SK-N-SH treated with all-trans-retinoic acid at 6 μM for 48 hours (cell line): ENCODE measurements at regions not wholly inside any gene's neighbourhood (a gene's known extent, or its start where the extent isn't known, plus 50 kb on each side); places are given as distances from the start of the nearest gene placed in this dataset.

Source experiments
- ATAC-seq: fragments of 200-7000 bp; cut with Tn5 transposase; 3 replicates; pipeline ENCODE4 v1.9.1; 2020; ENCODE audit warnings: mild to moderate bottlenecking, moderate library complexity
- ARNTL ChIP-seq: fragments of 450-650 bp; formaldehyde crosslinking; IDR thresholded peaks from 2 replicates; pipeline ENCODE4 v1.5.0; 2020; ENCODE audit warnings: low read depth, mild to moderate bottlenecking, moderate library complexity, borderline replicate concordance
- BACH2 ChIP-seq: fragments of 250-450 bp; sonication (Bioruptor Pico); IDR thresholded peaks from 2 replicates; pipeline ENCODE4 v1.9.0; 2021; ENCODE audit warnings: mild to moderate bottlenecking, borderline replicate concordance
- CSDC2 ChIP-seq: fragments of 250-450 bp; sonication (Bioruptor Pico); IDR thresholded peaks from 2 replicates; pipeline ENCODE4 v1.5.0; 2020; ENCODE audit warnings: mild to moderate bottlenecking, moderate library complexity
- CSRNP3 ChIP-seq: fragments of 250-450 bp; sonication (Bioruptor Pico); IDR thresholded peaks from 2 replicates; pipeline ENCODE4 v1.5.1; 2021; ENCODE audit warnings: mild to moderate bottlenecking, moderate library complexity
- ESRRG ChIP-seq: fragments of 250-450 bp; sonication (Bioruptor Pico); IDR thresholded peaks from 2 replicates; pipeline ENCODE4 v1.6.1; 2021; ENCODE audit warnings: mild to moderate bottlenecking
- GLIS3 ChIP-seq: fragments of 250-450 bp; sonication (Bioruptor Pico); IDR thresholded peaks from 2 replicates; pipeline ENCODE4 v1.5.0; 2020; ENCODE audit warnings: mild to moderate bottlenecking, moderate library complexity
- OSR1 ChIP-seq: fragments of 250-450 bp; sonication (Bioruptor Pico); IDR thresholded peaks from 2 replicates; pipeline ENCODE4 v1.8.0; 2022; ENCODE audit warnings: moderate library complexity, mild to moderate bottlenecking, inconsistent platforms
- POU6F1 ChIP-seq: fragments of 250-450 bp; sonication (Bioruptor Pico); IDR thresholded peaks from 2 replicates; pipeline ENCODE4 v1.8.0; 2021; ENCODE audit warnings: low read depth, mild to moderate bottlenecking, moderate library complexity, borderline replicate concordance
- PPARA ChIP-seq: fragments of 250-450 bp; sonication (Bioruptor Pico); IDR thresholded peaks from 2 replicates; pipeline ENCODE4 v1.5.0; 2020; ENCODE audit warnings: mild to moderate bottlenecking, borderline replicate concordance
- RARB ChIP-seq: fragments of 250-450 bp; sonication (Bioruptor Pico); IDR thresholded peaks from 2 replicates; pipeline ENCODE4 v1.8.0; 2021; ENCODE audit warnings: mild to moderate bottlenecking, moderate library complexity
- SNAI2 ChIP-seq: fragments of 250-450 bp; sonication (Bioruptor Pico); IDR thresholded peaks from 2 replicates; pipeline ENCODE4 v1.5.0; 2020; ENCODE audit warnings: mild to moderate bottlenecking, moderate library complexity
- TOX ChIP-seq: fragments of 250-450 bp; sonication (Bioruptor Pico); IDR thresholded peaks from 2 replicates; pipeline ENCODE4 v1.8.0; 2021; ENCODE audit warnings: mild to moderate bottlenecking, moderate library complexity, borderline replicate concordance
- ZC3H10 ChIP-seq: fragments of 250-450 bp; sonication (Bioruptor Pico); IDR thresholded peaks from 2 replicates; pipeline ENCODE4 v1.5.1; 2021; ENCODE audit warnings: mild to moderate bottlenecking, moderate library complexity
- ZFP3 ChIP-seq: fragments of 250-450 bp; sonication (Bioruptor Pico); IDR thresholded peaks from 2 replicates; pipeline ENCODE4 v1.5.0; 2020; ENCODE audit warnings: mild to moderate bottlenecking, moderate library complexity
- ZFP30 ChIP-seq: fragments of 450-650 bp; formaldehyde crosslinking; IDR thresholded peaks from 2 replicates; pipeline ENCODE4 v1.5.0; 2022; ENCODE audit warnings: mild to moderate bottlenecking, moderate library complexity
- ZNF565 ChIP-seq: fragments of 450-650 bp; formaldehyde crosslinking; conservative IDR thresholded peaks from 2 replicates; pipeline ENCODE4 v1.5.0; 2020; ENCODE audit warnings: low read depth, mild to moderate bottlenecking, moderate library complexity
- ZNF8 ChIP-seq: fragments of 450-650 bp; formaldehyde crosslinking; IDR thresholded peaks from 2 replicates; pipeline ENCODE4 v1.5.0; 2020; ENCODE audit warnings: mild to moderate bottlenecking, moderate library complexity
- TF ChIP-seq, protein P1 (sequence below): fragments of 250-450 bp; sonication (Bioruptor Pico); IDR thresholded peaks from 2 replicates; pipeline ENCODE4 v1.5.1; 2020; ENCODE audit warnings: low read depth, mild to moderate bottlenecking, moderate library complexity
- TF ChIP-seq, protein P2 (sequence below): fragments of 250-450 bp; sonication (Bioruptor Pico); IDR thresholded peaks from 2 replicates; pipeline ENCODE4 v1.5.0; 2020; ENCODE audit warnings: mild to moderate bottlenecking, moderate library complexity
- TF ChIP-seq, protein P3 (sequence below): fragments of 250-450 bp; sonication (Bioruptor Pico); IDR thresholded peaks from 2 replicates; pipeline ENCODE4 v1.8.0; 2020; ENCODE audit warnings: mild to moderate bottlenecking, moderate library complexity, borderline replicate concordance

DNA sequence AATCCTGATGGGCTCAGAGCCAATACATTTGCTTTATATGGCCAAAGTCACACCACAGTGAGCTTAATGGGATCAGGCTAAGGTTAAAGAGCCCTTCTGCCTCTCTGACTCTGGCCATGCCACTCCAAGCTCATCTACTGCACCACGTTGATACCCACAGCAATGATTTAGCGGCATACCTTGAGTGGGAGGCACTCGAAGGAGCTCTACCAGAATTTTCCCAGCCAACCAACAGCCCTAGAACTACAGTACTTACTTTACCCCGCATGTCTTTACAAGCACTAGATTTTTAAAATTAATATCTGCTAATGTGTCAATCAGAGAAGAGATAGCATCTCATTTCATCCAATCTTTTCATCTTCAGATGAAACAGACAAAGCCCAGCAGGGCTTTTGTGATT lies 300.5 kb downstream of the GRIN2B start:
- TF ChIP-seq RARB (CRISPR knock-in tag): no peak
- TF ChIP-seq CSDC2: no peak
- TF ChIP-seq, protein P1, sequence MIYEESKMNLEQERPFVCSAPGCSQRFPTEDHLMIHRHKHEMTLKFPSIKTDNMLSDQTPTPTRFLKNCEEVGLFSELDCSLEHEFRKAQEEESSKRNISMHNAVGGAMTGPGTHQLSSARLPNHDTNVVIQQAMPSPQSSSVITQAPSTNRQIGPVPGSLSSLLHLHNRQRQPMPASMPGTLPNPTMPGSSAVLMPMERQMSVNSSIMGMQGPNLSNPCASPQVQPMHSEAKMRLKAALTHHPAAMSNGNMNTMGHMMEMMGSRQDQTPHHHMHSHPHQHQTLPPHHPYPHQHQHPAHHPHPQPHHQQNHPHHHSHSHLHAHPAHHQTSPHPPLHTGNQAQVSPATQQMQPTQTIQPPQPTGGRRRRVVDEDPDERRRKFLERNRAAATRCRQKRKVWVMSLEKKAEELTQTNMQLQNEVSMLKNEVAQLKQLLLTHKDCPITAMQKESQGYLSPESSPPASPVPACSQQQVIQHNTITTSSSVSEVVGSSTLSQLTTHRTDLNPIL: no peak
- TF ChIP-seq, protein P2, sequence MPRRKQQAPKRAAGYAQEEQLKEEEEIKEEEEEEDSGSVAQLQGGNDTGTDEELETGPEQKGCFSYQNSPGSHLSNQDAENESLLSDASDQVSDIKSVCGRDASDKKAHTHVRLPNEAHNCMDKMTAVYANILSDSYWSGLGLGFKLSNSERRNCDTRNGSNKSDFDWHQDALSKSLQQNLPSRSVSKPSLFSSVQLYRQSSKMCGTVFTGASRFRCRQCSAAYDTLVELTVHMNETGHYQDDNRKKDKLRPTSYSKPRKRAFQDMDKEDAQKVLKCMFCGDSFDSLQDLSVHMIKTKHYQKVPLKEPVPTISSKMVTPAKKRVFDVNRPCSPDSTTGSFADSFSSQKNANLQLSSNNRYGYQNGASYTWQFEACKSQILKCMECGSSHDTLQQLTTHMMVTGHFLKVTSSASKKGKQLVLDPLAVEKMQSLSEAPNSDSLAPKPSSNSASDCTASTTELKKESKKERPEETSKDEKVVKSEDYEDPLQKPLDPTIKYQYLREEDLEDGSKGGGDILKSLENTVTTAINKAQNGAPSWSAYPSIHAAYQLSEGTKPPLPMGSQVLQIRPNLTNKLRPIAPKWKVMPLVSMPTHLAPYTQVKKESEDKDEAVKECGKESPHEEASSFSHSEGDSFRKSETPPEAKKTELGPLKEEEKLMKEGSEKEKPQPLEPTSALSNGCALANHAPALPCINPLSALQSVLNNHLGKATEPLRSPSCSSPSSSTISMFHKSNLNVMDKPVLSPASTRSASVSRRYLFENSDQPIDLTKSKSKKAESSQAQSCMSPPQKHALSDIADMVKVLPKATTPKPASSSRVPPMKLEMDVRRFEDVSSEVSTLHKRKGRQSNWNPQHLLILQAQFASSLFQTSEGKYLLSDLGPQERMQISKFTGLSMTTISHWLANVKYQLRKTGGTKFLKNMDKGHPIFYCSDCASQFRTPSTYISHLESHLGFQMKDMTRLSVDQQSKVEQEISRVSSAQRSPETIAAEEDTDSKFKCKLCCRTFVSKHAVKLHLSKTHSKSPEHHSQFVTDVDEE (CRISPR knock-in tag): no peak
- TF ChIP-seq CSRNP3: no peak
- no peak for TF ChIP-seq BACH2 (CRISPR knock-in tag)
- TF ChIP-seq ARNTL: no peak
- TF ChIP-seq ZFP30 (CRISPR knock-in tag): no peak
- TF ChIP-seq ZNF8 (CRISPR knock-in tag): no peak
- TF ChIP-seq TOX (CRISPR knock-in tag): no peak
- no peak for TF ChIP-seq ESRRG (CRISPR knock-in tag)
- no peak for TF ChIP-seq GLIS3
- TF ChIP-seq OSR1 (CRISPR knock-in tag): no peak
- TF ChIP-seq ZNF565 (CRISPR knock-in tag): no peak
- no peak for TF ChIP-seq ZFP3 (CRISPR knock-in tag)
- TF ChIP-seq PPARA (CRISPR knock-in tag): no peak
- ATAC-seq: no peak

DNA sequence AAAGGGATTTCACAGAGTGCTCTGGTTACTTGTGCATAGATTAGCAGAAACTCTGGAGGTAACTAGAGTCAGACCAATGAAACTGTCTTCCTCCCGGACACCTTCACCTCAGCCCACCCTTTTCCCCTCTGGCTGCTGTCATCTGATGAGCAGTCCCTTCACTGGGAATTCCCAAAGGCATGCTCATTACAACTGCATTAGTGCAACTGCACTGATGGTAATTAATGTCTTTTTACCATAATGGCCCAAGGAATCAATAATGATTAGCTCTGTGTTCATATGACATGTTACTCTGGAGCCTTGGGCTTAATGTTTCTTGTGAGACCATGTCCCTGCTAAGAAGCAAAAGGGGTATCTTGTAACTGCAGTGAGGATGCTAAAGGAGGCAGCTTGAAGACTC lies 304.5 kb downstream of the GRIN2B start:
- TF ChIP-seq CSDC2 (no peak), CSRNP3 (no peak), PPARA (CRISPR knock-in tag) (no peak)
- ATAC-seq: no peak

DNA sequence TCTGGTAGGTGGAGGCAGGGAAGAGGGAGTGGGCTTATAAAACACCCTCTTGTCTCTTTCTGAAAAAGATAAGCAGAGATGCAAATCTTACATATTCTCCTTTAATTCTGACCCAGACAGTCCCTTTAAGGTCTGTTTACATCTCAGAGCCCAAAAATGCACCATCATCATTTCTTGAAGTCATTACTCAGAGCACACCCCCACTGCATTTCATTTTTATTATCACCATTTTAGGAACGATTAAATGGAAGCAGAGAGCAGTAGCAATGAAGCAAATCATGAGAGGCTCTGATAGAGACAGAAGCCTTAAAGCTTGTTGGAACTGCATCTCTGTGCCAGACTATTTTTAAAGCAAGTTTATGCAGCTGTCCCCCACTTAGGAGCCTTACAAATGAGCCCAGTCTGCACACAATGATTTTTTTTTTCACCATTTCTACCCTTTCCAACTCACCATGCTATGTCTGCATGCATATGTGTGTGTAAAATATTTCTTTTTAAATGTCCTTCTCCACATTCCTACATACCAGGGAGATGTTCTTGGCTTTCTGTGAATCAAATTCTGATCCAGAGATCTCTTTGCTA lies 311.0 kb downstream of the GRIN2B start:
- TF ChIP-seq ZFP3 (CRISPR knock-in tag): no peak
- TF ChIP-seq, protein P3, sequence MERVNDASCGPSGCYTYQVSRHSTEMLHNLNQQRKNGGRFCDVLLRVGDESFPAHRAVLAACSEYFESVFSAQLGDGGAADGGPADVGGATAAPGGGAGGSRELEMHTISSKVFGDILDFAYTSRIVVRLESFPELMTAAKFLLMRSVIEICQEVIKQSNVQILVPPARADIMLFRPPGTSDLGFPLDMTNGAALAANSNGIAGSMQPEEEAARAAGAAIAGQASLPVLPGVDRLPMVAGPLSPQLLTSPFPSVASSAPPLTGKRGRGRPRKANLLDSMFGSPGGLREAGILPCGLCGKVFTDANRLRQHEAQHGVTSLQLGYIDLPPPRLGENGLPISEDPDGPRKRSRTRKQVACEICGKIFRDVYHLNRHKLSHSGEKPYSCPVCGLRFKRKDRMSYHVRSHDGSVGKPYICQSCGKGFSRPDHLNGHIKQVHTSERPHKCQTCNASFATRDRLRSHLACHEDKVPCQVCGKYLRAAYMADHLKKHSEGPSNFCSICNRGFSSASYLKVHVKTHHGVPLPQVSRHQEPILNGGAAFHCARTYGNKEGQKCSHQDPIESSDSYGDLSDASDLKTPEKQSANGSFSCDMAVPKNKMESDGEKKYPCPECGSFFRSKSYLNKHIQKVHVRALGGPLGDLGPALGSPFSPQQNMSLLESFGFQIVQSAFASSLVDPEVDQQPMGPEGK: no peak
- TF ChIP-seq ARNTL: no peak
- TF ChIP-seq ZFP30 (CRISPR knock-in tag): no peak
- no peak for TF ChIP-seq ZC3H10
- no peak for TF ChIP-seq BACH2 (CRISPR knock-in tag)
- TF ChIP-seq, protein P2 (CRISPR knock-in tag): no peak
- TF ChIP-seq POU6F1 (CRISPR knock-in tag): no peak
- TF ChIP-seq CSDC2: no peak
- no peak for TF ChIP-seq SNAI2 (CRISPR knock-in tag)
- no peak for TF ChIP-seq ZNF565 (CRISPR knock-in tag)
- TF ChIP-seq GLIS3: no peak
- ATAC-seq: no peak
